K562 (cell line): ENCODE measurements at regions not wholly inside any gene's neighbourhood (a gene's known extent, or its start where the extent isn't known, plus 50 kb on each side); places are given as distances from the start of the nearest gene placed in this dataset.
A peak's percentile ranks its signal among the peaks of the same experiment; 100 is the strongest.

Experiments
- ATAC-seq: fragments of 200-7000 bp; cut with Tn5 transposase; 3 replicates; pipeline ENCODE4 v1.9.1; 2020; ENCODE audit warnings: moderate library complexity
- BruUV-seq: library from RNA; stranded (reverse); fragments of 400-500 nt; replicated peaks from 2 replicates; lab custom pipeline; 2021; lab: Mats Ljungman, UMichigan
- CTCF ChIA-PET: fragments of 300-600 bp; formaldehyde crosslinking; extraction: SDS; loops from one replicate; lab custom pipeline; 2021; ENCODE audit warnings: low intra/inter-chr PET ratio; lab: Yijun Ruan, JAX
- POLR2A ChIA-PET: fragments of 300-600, 350-650 bp; sonication (Branson Sonifier 250); formaldehyde crosslinking; extraction: SDS; loops from one replicate; lab custom pipeline; 2021; ENCODE audit warnings: antibody characterized with exemption, inconsistent platforms; lab: Yijun Ruan, JAX
- DNase-seq, 4 experiments: peaks; one replicate each; pipeline versions ENCODE4 v3.0.0 to v3.0.0-alpha.2; 2011 to 2018; ENCODE audit warnings: low spot score in 3 of 4, mixed read lengths in 3 of 4; ENCODE audit errors: extremely low read depth in 1 of 4
- FAIRE-seq: peaks from 2 replicates; lab custom pipeline; 2011; peaks lifted over from hg19 to GRCh38; lab: Jason Lieb, UNC
- H2AFZ ChIP-seq: 2 replicates; pipeline ENCODE4 v1.6.0; 2011; ENCODE audit warnings: low read depth, low read length, control low read depth, inconsistent platforms
- H3K27ac ChIP-seq: fragments of 200-600 bp; 3 replicates; pipeline ENCODE4 v1.8.0; 2011; ENCODE audit warnings: low read depth, mild to moderate bottlenecking, control low read depth, inconsistent platforms, low read length, moderate library complexity, mixed read lengths; ENCODE audit errors: extremely low read depth
- H3K27me3 ChIP-seq, 2 experiments: fragments of 300-600 bp in 1 of 2; 2 replicates in 1 of 2; 3 replicates in 1 of 2; pipeline versions ENCODE4 v1.6.0 to v1.8.0; 2011; ENCODE audit warnings: inconsistent platforms in 2 of 2, low read length in 2 of 2, mild to moderate bottlenecking in 1 of 2, mixed read lengths in 1 of 2, moderate library complexity in 1 of 2; ENCODE audit not compliant: control insufficient read depth in 2 of 2, insufficient read depth in 2 of 2
- H3K36me3 ChIP-seq: fragments of 300-600 bp; 3 replicates; pipeline ENCODE4 v1.8.0; 2011; ENCODE audit warnings: mild to moderate bottlenecking, low read length, inconsistent platforms; ENCODE audit not compliant: control insufficient read depth, insufficient read depth
- H3K4me1 ChIP-seq, 2 experiments: fragments of 200-600 bp in 1 of 2; replicated peaks in 1 of 2; 2 replicates in 1 of 2; 3 replicates in 1 of 2; pipeline versions ENCODE4 v1.5.1 to v1.8.0; 2011; ENCODE audit warnings: inconsistent platforms in 2 of 2, low read length in 2 of 2, mild to moderate bottlenecking in 1 of 2, mixed read lengths in 1 of 2, moderate library complexity in 1 of 2; ENCODE audit not compliant: control insufficient read depth in 2 of 2, insufficient read depth in 2 of 2
- H3K4me2 ChIP-seq: 2 replicates; pipeline ENCODE4 v1.6.1; 2011; ENCODE audit warnings: low read length, control low read depth, inconsistent platforms, mixed read lengths; ENCODE audit not compliant: insufficient read depth
- H3K4me3 ChIP-seq: fragments of 200-600 bp; sonication (generic), shearing (Covaris generic); 2 replicates; pipeline ENCODE4 v1.5.1; 2016; ENCODE audit warnings: control low read depth, inconsistent platforms
- H3K79me2 ChIP-seq: fragments of 200-600 bp; 3 replicates; pipeline ENCODE4 v1.8.0; 2011; ENCODE audit warnings: low read length, inconsistent platforms; ENCODE audit not compliant: control insufficient read depth, insufficient read depth
- H3K9ac ChIP-seq, 2 experiments: 2 replicates each; pipeline versions ENCODE4 v1.6.0 to v1.6.1; 2011; ENCODE audit warnings: low read depth in 2 of 2, low read length in 2 of 2, control low read depth in 1 of 2, inconsistent platforms in 1 of 2, mild to moderate bottlenecking in 1 of 2, mixed read lengths in 1 of 2; ENCODE audit not compliant: insufficient read depth in 1 of 2
- H3K9me1 ChIP-seq: one replicate; pipeline ENCODE4 v1.6.0; 2011; ENCODE audit warnings: inconsistent platforms, mild to moderate bottlenecking, low read length, moderate library complexity; ENCODE audit not compliant: control insufficient read depth, insufficient read depth
- H3K9me3 ChIP-seq: replicated peaks from 2 replicates; pipeline ENCODE4 v1.5.1; 2011; ENCODE audit warnings: low read depth, low read length, inconsistent platforms; ENCODE audit not compliant: control insufficient read depth, insufficient read depth
- H4K20me1 ChIP-seq: replicated peaks from 2 replicates; pipeline ENCODE4 v1.6.1; 2011; ENCODE audit warnings: low read length, inconsistent platforms, mixed read lengths; ENCODE audit not compliant: control insufficient read depth, insufficient read depth
- ILK ChIP-seq: fragments of 450-650 bp; IDR thresholded peaks from 2 replicates; pipeline ENCODE4 v1.6.1; 2016; ENCODE audit warnings: missing genetic modification characterization, low read depth, mild to moderate bottlenecking, missing compliant biosample characterization, moderate library complexity, borderline replicate concordance
- KAT2B ChIP-seq: IDR thresholded peaks from one replicate; pipeline ENCODE4 v1.6.1; 2012; ENCODE audit warnings: low read depth, mild to moderate bottlenecking, control low read depth, inconsistent platforms, low read length, moderate library complexity
- MAZ ChIP-seq, 2 experiments: fragments of 450-650 bp in 1 of 2; sonication (generic) in 1 of 2; formaldehyde crosslinking; IDR thresholded peaks in 1 of 2; conservative IDR thresholded peaks in 1 of 2; 2 replicates each; pipeline versions ENCODE4 v1.4.0 to v1.5.0; 2020; ENCODE audit warnings: mild to moderate bottlenecking in 1 of 2, missing genetic modification reagents in 1 of 2
- STAT5B ChIP-seq: fragments of 250-450 bp; sonication (Bioruptor Pico); IDR thresholded peaks from 2 replicates; pipeline ENCODE4 v1.8.0; 2021; ENCODE audit warnings: mild to moderate bottlenecking, inconsistent platforms
- TSC22D4 ChIP-seq: fragments of 450-650 bp; IDR thresholded peaks from 2 replicates; pipeline ENCODE4 v1.6.1; 2016; ENCODE audit warnings: missing genetic modification characterization, missing biosample characterization, control low read depth
- ZBTB40 ChIP-seq, 2 experiments: fragments of 450-650 bp in 1 of 2; sonication (generic) in 1 of 2; formaldehyde crosslinking in 1 of 2; IDR thresholded peaks; 2 replicates each; pipeline versions ENCODE4 v1.7.1 to v1.9.0; 2016 to 2022; ENCODE audit warnings: inconsistent platforms in 1 of 2, mild to moderate bottlenecking in 1 of 2, missing genetic modification reagents in 1 of 2
- WGBS: fragments of 100-300 bp; shearing (Covaris generic); methylation state at CpG from one replicate; pipeline ENCODE4 v1.1.6; 2016; ENCODE audit warnings: low coverage, mixed read lengths; ENCODE audit not compliant: insufficient coverage; ENCODE audit errors: missing lambda C conversion rate; 5-methylcytosine and 5-hydroxymethylcytosine counted together
- in situ Hi-C: fragments of 300-500 bp; cut with MboI; formaldehyde crosslinking; loops from 4 replicates; pipeline ENCODE4 v1.15.0; 2018; ENCODE audit warnings: inconsistent platforms, mixed read lengths
- intact Hi-C: fragments of 100-400 bp; cut with micrococcal nuclease; formaldehyde crosslinking; loops from 2 replicates; pipeline ENCODE4 v1.14.2; 2022
- TF ChIP-seq, protein P1 (sequence below): fragments of 450-650 bp; IDR thresholded peaks from 2 replicates; pipeline ENCODE4 v1.7.1; 2018; ENCODE audit warnings: mild to moderate bottlenecking, low read depth; ENCODE audit not compliant: partially characterized antibody

- intact Hi-C loops (loop anchor here (2.0 kb wide), 1 partner anchor 26 kb away; no protein-coding TSS in a partner anchor), in situ Hi-C loops (no loop called here)
- no peaks in the 10 kb centered on the region for H4K20me1 ChIP-seq
- ATAC-seq: peak; percentile 78
- H3K9ac ChIP-seq: peak overlapping the region; percentile 39 to 69; a peak in 3 of 4 replicates
- peak; percentile 83 for FAIRE-seq
- no peaks in the 10 kb centered on the region for H3K9me1 ChIP-seq
- H2AFZ ChIP-seq: peak overlapping the region; percentile 47
- no peaks in the 10 kb centered on the region for H3K79me2 ChIP-seq
- H3K4me2 ChIP-seq: peak overlapping the region; percentile 50
- no TSS peak for BruUV-seq
- POLR2A ChIA-PET: interaction anchor here (0.6 to 2.0 kb wide), 7 partner anchors 11 to 714 kb away, joined by 3 to 10 read pairs (median 4); no protein-coding TSS in a partner anchor
- 9% methylated on average over 8 of the region's 8 CpGs for WGBS
- H3K27ac ChIP-seq: peak overlapping the region; percentile 85
- H3K9me3 ChIP-seq: no peaks in the 10 kb centered on the region
- no peak overlapping the region for H3K4me3 ChIP-seq
- CTCF ChIA-PET: no interaction called here
- no peaks in the 10 kb centered on the region; the same call in 2 of the 3 replicates for H3K36me3 ChIP-seq
- no peaks in the 10 kb centered on the region for H3K27me3 ChIP-seq
- H3K4me1 ChIP-seq: peaks cover 35 to 49% of the 10 kb centered on the region in 2 experiments
- DNase-seq: peak; percentile 48 to 91 (median 68)
- no peak for TF ChIP-seq KAT2B
- no peak for TF ChIP-seq ILK (tag)
- TF ChIP-seq TSC22D4 (tag): no peak
- TF ChIP-seq ZBTB40 (IDR thresholded peaks at IDR 0.05): no peak
- no peak for TF ChIP-seq ZBTB40 (CRISPR knock-in tag; IDR thresholded peaks at IDR 0.05)
- TF ChIP-seq MAZ (CRISPR knock-in tag; conservative IDR thresholded peaks at IDR 0.05 in 1 of 2, IDR thresholded peaks at IDR 0.05 in 1 of 2): 0 out of 4 replicates have a peak, but pooled peaks have one; percentile 38 to 64
- TF ChIP-seq, protein P1, sequence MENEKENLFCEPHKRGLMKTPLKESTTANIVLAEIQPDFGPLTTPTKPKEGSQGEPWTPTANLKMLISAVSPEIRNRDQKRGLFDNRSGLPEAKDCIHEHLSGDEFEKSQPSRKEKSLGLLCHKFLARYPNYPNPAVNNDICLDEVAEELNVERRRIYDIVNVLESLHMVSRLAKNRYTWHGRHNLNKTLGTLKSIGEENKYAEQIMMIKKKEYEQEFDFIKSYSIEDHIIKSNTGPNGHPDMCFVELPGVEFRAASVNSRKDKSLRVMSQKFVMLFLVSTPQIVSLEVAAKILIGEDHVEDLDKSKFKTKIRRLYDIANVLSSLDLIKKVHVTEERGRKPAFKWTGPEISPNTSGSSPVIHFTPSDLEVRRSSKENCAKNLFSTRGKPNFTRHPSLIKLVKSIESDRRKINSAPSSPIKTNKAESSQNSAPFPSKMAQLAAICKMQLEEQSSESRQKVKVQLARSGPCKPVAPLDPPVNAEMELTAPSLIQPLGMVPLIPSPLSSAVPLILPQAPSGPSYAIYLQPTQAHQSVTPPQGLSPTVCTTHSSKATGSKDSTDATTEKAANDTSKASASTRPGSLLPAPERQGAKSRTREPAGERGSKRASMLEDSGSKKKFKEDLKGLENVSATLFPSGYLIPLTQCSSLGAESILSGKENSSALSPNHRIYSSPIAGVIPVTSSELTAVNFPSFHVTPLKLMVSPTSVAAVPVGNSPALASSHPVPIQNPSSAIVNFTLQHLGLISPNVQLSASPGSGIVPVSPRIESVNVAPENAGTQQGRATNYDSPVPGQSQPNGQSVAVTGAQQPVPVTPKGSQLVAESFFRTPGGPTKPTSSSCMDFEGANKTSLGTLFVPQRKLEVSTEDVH: no peak
- TF ChIP-seq STAT5B (CRISPR knock-in tag): no peak
Observed at GRCh38 chr6:15062516-15063252, 183.2 kb upstream of the JARID2 start.
